ENCODE measurements at regions not wholly inside any gene's neighbourhood (a gene's known extent, or its start where the extent isn't known, plus 50 kb on each side); places are given as distances from the start of the nearest gene placed in this dataset.

DNA sequence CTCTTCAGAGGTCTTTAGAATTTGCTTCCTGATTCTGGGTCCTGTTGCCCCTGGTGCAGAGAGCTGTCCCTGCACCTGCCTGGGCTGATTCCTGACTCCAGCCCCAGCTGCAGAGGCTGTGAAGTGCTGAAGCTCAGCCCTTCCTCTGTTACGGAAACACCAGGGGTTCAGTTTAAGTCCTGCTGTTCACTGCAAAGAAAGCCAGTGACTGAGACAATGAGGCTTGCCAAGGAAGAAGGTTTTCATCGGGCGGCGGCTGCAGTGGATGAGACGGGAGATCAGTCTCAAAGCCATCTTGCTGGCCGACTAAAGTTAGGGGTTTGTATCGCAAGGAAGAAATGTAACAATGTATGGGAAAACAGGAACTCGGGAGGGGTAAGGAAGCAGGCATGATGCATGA is 142.4 kb upstream of the ZNF236 start:
- POLR2A ChIA-PET: no interaction called here
- CTCF ChIA-PET: interaction anchor here (1.2 kb wide), 1 partner anchor 281 kb away, joined by 5 read pairs; no protein-coding TSS in a partner anchor
- H3K27me3 ChIP-seq (ENCODE audit: control insufficient read depth, insufficient read depth, low read length): peaks cover 41% of the 10 kb centered on the region

DNA sequence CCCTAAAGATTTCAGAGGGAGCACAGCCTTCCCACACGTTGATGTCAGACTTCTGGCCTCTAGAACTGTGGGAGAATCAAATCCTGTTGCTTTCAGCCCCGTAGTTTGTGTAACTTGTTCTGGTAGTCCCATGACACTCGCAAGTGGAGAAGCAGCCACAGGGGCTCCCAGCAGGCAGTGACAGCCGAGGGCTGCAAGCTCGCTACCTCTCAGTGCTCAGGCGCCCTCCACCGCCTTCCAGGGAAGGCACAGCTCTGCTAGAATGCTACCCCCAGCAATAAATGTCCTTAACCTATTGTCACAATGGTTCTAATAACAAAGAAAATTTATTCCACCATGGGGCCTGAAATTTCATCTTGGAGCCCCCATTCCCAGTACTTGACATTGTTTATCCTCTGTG is 143.1 kb upstream of the ZNF236 start:
- H3K9me3 ChIP-seq (ENCODE audit: control insufficient read depth, insufficient read depth, low read length): no peaks in the 10 kb centered on the region; the same call in 1 of the 2 replicates
- H3K27me3 ChIP-seq (ENCODE audit: control insufficient read depth, insufficient read depth, low read length): peaks cover 40% of the 10 kb centered on the region
- ChIA-PET POLR2A (no interaction called here), CTCF (interaction anchor here (0.5 to 1.2 kb wide), 2 partner anchors 16 to 280 kb away, joined by 5 read pairs; no protein-coding TSS in a partner anchor)
- TF ChIP-seq, protein P1, sequence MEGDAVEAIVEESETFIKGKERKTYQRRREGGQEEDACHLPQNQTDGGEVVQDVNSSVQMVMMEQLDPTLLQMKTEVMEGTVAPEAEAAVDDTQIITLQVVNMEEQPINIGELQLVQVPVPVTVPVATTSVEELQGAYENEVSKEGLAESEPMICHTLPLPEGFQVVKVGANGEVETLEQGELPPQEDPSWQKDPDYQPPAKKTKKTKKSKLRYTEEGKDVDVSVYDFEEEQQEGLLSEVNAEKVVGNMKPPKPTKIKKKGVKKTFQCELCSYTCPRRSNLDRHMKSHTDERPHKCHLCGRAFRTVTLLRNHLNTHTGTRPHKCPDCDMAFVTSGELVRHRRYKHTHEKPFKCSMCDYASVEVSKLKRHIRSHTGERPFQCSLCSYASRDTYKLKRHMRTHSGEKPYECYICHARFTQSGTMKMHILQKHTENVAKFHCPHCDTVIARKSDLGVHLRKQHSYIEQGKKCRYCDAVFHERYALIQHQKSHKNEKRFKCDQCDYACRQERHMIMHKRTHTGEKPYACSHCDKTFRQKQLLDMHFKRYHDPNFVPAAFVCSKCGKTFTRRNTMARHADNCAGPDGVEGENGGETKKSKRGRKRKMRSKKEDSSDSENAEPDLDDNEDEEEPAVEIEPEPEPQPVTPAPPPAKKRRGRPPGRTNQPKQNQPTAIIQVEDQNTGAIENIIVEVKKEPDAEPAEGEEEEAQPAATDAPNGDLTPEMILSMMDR (IDR thresholded peaks at IDR 0.05; ENCODE audit: low read depth, low read length): no peak
- no peak for DNase-seq (ENCODE audit: low read depth, low spot score)
- no peak overlapping the region for H3K4me3 ChIP-seq (ENCODE audit: low read depth, low read length)
- H3K27ac ChIP-seq (ENCODE audit: low read depth, low read length): no peak overlapping the region

More for the DNA sequence above, 142.4 kb upstream of the ZNF236 start:
- DNase-seq (ENCODE audit: low read depth, low spot score): no peak
- Histone ChIP-seq H3K4me3 (ENCODE audit: low read depth, low read length) (no peak overlapping the region), H3K9me3 (ENCODE audit: control insufficient read depth, insufficient read depth, low read length) (no peaks in the 10 kb centered on the region; the same call in 1 of the 2 replicates), H3K27ac (ENCODE audit: low read depth, low read length) (no peak overlapping the region)
- TF ChIP-seq, protein P1 (IDR thresholded peaks at IDR 0.05; ENCODE audit: low read depth, low read length): no peak

DNA sequence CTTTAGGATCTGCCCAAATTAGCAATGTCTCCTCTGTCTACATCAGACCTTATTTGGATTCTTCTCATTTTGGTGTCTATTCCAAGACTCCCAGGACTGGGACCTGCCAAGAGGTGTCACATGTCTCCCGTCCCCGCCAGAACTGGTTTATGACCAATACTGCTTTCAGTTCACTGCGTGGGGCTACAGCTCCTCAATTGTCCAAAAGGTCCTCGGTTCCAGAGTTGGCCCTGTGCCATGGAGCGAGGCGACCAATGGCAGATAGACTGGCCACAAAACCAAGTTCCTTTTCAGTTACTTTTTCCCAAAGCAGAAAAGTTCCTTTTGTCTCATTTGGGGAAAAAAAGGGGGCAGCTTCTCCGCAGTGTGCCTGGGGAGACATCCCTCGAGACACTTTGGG is 144.1 kb upstream of the ZNF236 start:
- no peak overlapping the region for H3K27ac ChIP-seq (ENCODE audit: low read depth, low read length)
- peaks cover 42% of the 10 kb centered on the region for H3K27me3 ChIP-seq (ENCODE audit: control insufficient read depth, insufficient read depth, low read length)
- DNase-seq (ENCODE audit: low read depth, low spot score): no peak
- ChIA-PET CTCF (no interaction called here), POLR2A (no interaction called here)
- H3K9me3 ChIP-seq (ENCODE audit: control insufficient read depth, insufficient read depth, low read length): no peaks in the 10 kb centered on the region; the same call in 1 of the 2 replicates
- TF ChIP-seq, protein P1 (IDR thresholded peaks at IDR 0.05; ENCODE audit: low read depth, low read length): no peak
- no peak overlapping the region for H3K4me3 ChIP-seq (ENCODE audit: low read depth, low read length)

DNA sequence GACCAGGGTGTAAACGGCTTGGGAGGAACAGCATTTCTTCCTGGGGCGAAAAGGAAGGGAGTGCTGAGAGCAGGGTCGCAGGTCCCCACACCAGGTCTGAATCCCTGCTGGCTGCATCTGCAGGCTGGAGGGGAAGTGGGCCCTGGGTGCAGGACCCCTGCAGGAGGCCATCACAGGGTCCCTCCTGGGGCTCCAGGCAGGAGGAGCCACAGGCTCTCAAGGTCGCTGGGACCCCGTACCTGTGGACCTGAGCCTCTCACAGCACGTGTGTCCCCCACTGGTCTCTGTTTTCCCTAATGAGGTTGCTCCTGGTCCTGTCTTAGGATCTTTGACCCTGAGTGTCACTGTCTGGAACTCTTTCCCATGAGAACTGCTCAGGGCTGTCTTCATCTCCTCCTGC is 147.8 kb upstream of the ZNF236 start:
- Histone ChIP-seq H3K27me3 (ENCODE audit: control insufficient read depth, insufficient read depth, low read length) (peaks cover 29% of the 10 kb centered on the region), H3K9me3 (ENCODE audit: control insufficient read depth, insufficient read depth, low read length) (peaks cover 7% of the 10 kb centered on the region), H3K27ac (ENCODE audit: low read depth, low read length) (no peak overlapping the region), H3K4me3 (ENCODE audit: low read depth, low read length) (no peak overlapping the region)
- POLR2A ChIA-PET: no interaction called here
- TF ChIP-seq, protein P1 (IDR thresholded peaks at IDR 0.05; ENCODE audit: low read depth, low read length): no peak
- no peak for DNase-seq (ENCODE audit: low read depth, low spot score)
- CTCF ChIA-PET: interaction anchor here (1.0 to 1.4 kb wide), 2 partner anchors 9 to 249 kb away, joined by 3 read pairs; no protein-coding TSS in a partner anchor

DNA sequence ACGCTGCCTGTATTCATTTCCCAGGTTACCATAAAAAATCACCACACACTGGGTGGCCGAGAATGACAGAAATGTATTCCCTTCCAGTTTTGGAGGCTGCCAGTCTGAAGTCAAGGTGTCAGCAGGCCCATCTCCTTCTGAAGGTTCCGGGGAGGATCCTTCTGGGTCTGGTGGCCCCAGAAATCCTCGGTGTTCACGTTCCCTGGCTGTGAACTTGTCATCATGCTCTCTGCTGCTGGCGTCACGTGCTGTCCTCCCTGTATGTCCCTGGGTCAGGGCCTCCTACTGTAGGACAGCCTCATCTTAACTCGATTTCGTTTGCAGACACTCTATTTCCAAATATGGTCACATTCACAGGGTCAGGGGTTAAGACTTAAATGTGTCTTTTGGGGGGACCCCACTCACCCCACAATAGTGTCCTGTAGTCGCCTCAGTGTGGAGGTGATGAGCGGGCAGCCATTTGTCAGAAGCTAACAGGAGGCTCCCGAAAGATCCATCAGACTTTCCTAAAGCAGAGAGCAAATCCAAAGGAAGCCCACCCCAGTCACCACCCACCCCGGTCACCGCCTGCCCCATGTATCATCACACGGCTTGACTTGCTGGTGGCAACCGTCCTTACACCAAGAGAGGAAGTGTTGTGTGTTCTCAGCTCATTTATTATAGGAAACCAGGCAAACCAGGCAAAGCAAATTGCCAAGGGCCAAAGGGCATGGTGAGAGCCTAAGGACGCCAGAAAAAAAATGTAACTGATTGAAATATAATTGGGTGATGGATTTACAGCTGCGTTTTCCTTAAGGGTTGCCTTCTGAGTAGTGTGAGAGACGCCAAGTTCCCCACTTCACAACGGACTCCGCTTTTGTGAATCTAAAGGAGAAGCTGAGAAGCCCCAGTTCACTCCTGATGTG is 148.8 kb upstream of the ZNF236 start:
- POLR2A ChIA-PET: no interaction called here
- Histone ChIP-seq H3K9me3 (ENCODE audit: control insufficient read depth, insufficient read depth, low read length) (peaks cover 7% of the 10 kb centered on the region), H3K4me3 (ENCODE audit: low read depth, low read length) (no peak overlapping the region), H3K27ac (ENCODE audit: low read depth, low read length) (no peak overlapping the region), H3K27me3 (ENCODE audit: control insufficient read depth, insufficient read depth, low read length) (peaks cover 27% of the 10 kb centered on the region)
- TF ChIP-seq, protein P1 (IDR thresholded peaks at IDR 0.05; ENCODE audit: low read depth, low read length): no peak
- CTCF ChIA-PET: interaction anchor here (1.0 to 1.4 kb wide), 3 partner anchors 10 to 275 kb away, joined by 3 to 4 read pairs (median 3); no protein-coding TSS in a partner anchor
- no peak for DNase-seq (ENCODE audit: low read depth, low spot score)

Data from AG04450 (cell line).